ENCODE measurements at regions not wholly inside any gene's neighbourhood (a gene's known extent, or its start where the extent isn't known, plus 50 kb on each side); places are given as distances from the start of the nearest gene placed in this dataset.
"Not testable (repeated sequence)": the region's sequence is repeated elsewhere in the genome, so short reads cannot be mapped to it uniquely, and the experiment has no call there.

GRCh38 chr21:32073190-32073589, 200.4 kb downstream of the HUNK start:
- no peaks in the 10 kb centered on the region for H3K4me1 ChIP-seq
- intact Hi-C loops (cut with micrococcal nuclease), result no loop called here
- H3K9me3 ChIP-seq (replicated peaks), result no peaks in the 10 kb centered on the region
- no peak for TF ChIP-seq CTCF (IDR thresholded peaks at IDR 0.05; ENCODE audit: borderline replicate concordance)
- H3K27me3 ChIP-seq (ENCODE audit: low read depth), result peaks cover 4% of the 10 kb centered on the region
- H3K4me3 ChIP-seq, result no peak overlapping the region
- no peaks in the 10 kb centered on the region for H3K36me3 ChIP-seq
- DNase-seq, result no peak
- no peak overlapping the region for H3K27ac ChIP-seq (replicated peaks)

GRCh38 chr21:32071620-32072019, 198.8 kb downstream of the HUNK start:
- H3K9me3 ChIP-seq (replicated peaks); DNase-seq; intact Hi-C loops (cut with micrococcal nuclease); H3K4me1 ChIP-seq; H3K4me3 ChIP-seq; H3K27ac ChIP-seq (replicated peaks); H3K36me3 ChIP-seq: not testable (repeated sequence)
- peaks cover 15% of the 10 kb centered on the region for H3K27me3 ChIP-seq (ENCODE audit: low read depth)

GRCh38 chr21:32070676-32071330, 198.0 kb downstream of the HUNK start:
- Histone ChIP-seq H3K27ac (replicated peaks) (no peak overlapping the region), H3K4me1 (no peaks in the 10 kb centered on the region), H3K27me3 (ENCODE audit: low read depth) (peaks cover 15% of the 10 kb centered on the region), H3K36me3 (no peaks in the 10 kb centered on the region), H3K9me3 (replicated peaks) (no peaks in the 10 kb centered on the region), H3K4me3 (no peak overlapping the region)
- no peak for TF ChIP-seq CTCF (IDR thresholded peaks at IDR 0.05; ENCODE audit: borderline replicate concordance)
- intact Hi-C loops (cut with micrococcal nuclease), result no loop called here
- no peak for DNase-seq

GRCh38 chr21:32070126-32070525, 197.3 kb downstream of the HUNK start:
- H3K27me3 ChIP-seq (ENCODE audit: low read depth), result peaks cover 18% of the 10 kb centered on the region
- no peak for TF ChIP-seq CTCF (IDR thresholded peaks at IDR 0.05; ENCODE audit: borderline replicate concordance)

GRCh38 chr21:32065654-32066053, 192.8 kb downstream of the HUNK start:
- Histone ChIP-seq H3K27ac (replicated peaks) (no peak overlapping the region), H3K4me3 (no peak overlapping the region), H3K9me3 (replicated peaks) (no peaks in the 10 kb centered on the region), H3K36me3 (no peaks in the 10 kb centered on the region), H3K4me1 (no peaks in the 10 kb centered on the region), H3K27me3 (ENCODE audit: low read depth) (peaks cover 18% of the 10 kb centered on the region)
- no peak for DNase-seq
- intact Hi-C loops (cut with micrococcal nuclease), result no loop called here
- TF ChIP-seq CTCF (IDR thresholded peaks at IDR 0.05; ENCODE audit: borderline replicate concordance), result no peak

More at GRCh38 chr21:32070126-32070525, 197.3 kb downstream of the HUNK start:
- intact Hi-C loops (cut with micrococcal nuclease), result no loop called here
- H3K4me3 ChIP-seq, result no peak overlapping the region
- no peaks in the 10 kb centered on the region for H3K36me3 ChIP-seq
- no peak overlapping the region for H3K27ac ChIP-seq (replicated peaks)
- no peak for DNase-seq
- no peaks in the 10 kb centered on the region for H3K9me3 ChIP-seq (replicated peaks)
- no peaks in the 10 kb centered on the region for H3K4me1 ChIP-seq

- no peak overlapping the region for H3K27ac ChIP-seq (replicated peaks)
- DNase-seq, result no peak
- no peak overlapping the region for H3K4me3 ChIP-seq
- H3K27me3 ChIP-seq (ENCODE audit: low read depth), result peaks cover 18% of the 10 kb centered on the region
- no peak for TF ChIP-seq CTCF (IDR thresholded peaks at IDR 0.05; ENCODE audit: borderline replicate concordance)
- no peaks in the 10 kb centered on the region for H3K9me3 ChIP-seq (replicated peaks)
- intact Hi-C loops (cut with micrococcal nuclease), result no loop called here
- no peaks in the 10 kb centered on the region for H3K4me1 ChIP-seq
- H3K36me3 ChIP-seq, result no peaks in the 10 kb centered on the region
These were observed 191.6 kb downstream of the HUNK start for GRCh38 chr21:32064281-32064910.

Measured in left ventricle myocardium inferior (tissue), 1 donor.